HuH-7.5 (cell line): ENCODE measurements at regions not wholly inside any gene's neighbourhood (a gene's known extent, or its start where the extent isn't known, plus 50 kb on each side); places are given as distances from the start of the nearest gene placed in this dataset.
A peak's percentile ranks its signal among the peaks of the same experiment; 100 is the strongest.

Experiments used
- DNase-seq: peaks from one replicate; pipeline ENCODE4 v3.0.0; 2011; ENCODE audit warnings: low spot score

DNA sequence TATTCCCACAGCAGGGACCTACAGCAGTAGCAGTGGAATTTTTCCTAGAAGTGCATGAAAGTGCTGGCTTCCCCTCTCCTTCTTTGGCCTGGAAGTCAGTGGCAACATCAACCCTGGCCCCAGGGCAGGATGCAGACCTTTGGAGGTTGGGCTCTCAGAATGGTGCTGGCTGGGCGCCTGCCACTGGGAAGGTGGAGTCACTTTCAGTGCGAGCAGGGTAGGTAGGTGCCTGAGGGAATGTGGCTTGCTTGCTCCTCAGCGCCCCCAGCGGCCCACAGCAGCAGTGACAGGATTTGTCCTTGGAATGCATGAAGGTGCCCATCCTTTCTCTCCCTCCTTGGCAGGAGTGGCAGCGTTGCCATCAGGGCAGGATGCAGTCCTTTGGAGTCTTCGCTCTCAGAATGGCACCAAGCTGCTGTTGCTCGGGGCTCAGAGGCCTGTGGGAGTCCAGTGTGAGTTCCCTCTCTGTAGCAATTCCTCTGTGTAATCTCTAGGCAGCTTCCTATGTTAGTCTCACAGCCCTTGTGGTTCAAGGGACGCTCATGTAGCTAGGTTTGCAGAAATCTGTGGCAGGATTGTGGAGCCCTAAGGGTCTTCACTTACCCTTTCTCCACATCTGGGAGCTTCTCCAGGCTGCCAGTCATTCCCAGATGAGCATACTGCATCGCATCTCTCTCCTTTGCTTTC, 354.4 kb upstream of the DACH1 start:
- peak; percentile 5 for DNase-seq

DNA sequence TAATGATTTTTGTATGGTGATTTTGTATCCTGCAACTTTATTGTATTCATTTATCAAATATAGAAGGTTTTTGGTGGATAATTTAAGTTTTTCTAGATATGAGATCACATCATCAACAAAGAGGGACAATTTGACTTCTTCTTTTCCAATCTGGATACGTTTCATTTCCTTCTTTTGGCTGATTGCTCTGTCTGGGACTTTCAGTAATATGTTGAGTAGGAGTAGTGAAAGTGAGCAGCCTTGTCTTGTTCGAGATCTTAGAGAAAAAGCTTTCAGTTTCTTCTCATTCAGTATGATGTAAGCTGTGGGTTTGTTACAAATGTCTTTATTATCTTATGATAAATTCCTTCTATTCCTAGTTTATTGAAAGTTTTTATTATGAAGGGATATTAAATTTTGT, 352.0 kb upstream of the DACH1 start:
- no peak for DNase-seq

DNA sequence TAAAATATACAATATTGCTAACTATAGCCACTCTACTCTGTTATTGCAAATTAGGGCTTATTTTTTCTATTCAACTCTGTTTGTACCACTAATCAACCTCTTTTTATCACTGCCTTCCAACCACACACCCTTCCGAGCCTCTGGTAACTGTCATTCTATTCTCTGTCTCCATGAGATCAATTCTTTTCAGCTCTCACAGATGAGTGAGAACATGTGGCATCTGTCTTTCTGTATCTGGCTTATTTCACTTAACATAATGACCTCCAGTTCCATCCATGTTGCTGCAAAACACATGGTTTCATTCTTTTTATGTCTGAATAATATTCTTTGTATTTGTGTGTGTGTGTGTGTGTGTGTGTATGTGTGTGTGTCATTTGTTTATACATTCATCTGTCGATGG, 350.1 kb upstream of the DACH1 start:
- no peak for DNase-seq

DNA sequence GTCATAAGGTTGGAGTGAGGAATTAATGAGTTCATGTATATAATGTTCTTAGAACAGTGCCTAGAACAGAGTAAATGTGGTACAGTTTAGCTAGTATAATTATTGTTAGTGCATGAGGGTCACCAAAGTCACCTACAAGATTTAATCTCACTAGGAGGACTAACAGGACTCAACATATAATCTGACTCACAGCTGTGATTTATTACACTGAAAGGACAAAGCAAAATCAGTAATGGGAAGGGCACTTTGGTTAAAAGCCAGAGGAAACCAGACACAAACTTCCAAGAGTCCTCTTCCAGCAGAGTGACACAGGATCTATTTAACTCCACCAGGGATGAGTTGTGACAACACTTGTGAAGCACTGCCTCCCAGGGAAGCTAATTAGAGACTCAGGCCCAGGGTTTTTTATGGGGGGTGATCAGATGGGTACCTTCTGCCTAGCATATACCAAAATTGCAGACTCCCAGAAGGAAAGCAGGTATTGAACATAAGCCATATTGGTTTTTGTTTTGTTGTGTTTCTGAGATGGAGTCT, 341.2 kb upstream of the DACH1 start:
- no peak for DNase-seq

DNA sequence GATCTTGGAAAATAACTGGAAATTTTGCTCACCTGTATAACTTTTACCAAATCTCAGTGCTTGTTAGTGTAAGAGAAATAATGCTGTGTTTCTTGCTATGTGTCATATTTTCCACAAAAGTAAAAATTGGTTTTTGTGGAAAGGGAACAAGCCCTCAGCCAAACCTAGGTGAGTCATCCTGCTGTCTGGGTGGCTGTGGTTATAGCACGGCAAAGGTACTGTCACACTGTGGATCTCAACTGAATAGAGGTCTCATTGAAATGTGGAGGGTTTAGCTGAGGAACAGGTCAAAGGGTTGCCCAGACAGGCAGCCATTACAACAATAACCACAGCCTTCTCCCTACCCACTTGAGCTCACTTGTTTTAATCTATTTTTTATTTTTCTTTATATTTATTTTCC, 338.8 kb upstream of the DACH1 start:
- DNase-seq = no peak

DNA sequence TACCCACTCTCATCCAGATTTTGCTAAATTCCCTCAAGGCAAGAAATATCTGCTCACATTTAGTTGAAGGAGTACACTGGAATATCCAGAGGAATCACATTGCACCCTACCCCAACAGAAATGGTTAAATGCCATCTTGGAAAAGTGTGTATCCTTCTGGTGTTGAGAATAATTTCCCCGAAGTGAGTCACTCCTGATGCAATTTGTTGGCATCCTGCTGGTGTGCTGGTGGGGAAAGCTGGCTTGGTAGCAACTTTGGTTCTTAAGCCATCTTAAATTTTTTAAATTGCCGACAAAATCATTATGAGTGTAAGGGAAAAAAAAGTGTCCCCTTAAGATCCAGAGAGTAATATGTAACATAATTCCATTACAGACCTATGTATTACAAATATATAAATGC, 337.3 kb upstream of the DACH1 start:
- DNase-seq = no peak

DNA sequence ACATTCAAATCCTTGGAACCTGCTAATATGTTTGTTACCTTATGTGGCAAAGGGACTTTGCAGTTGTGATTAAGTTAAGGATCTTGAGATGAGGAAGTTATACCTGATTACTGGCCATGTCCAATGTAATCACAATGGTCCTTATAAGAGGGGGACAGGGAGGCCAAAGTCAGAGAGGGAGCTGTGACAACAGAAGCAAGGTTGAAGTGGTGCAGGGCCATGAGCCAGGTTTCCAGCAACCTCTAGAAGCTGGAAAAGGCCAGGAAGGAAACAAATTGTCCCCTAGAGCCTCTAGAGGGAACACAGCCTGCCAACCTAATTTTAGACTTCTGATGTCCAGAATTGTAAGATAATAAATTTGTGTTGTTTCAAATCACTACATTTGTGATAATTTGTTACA, 334.7 kb upstream of the DACH1 start:
- no peak for DNase-seq

DNA sequence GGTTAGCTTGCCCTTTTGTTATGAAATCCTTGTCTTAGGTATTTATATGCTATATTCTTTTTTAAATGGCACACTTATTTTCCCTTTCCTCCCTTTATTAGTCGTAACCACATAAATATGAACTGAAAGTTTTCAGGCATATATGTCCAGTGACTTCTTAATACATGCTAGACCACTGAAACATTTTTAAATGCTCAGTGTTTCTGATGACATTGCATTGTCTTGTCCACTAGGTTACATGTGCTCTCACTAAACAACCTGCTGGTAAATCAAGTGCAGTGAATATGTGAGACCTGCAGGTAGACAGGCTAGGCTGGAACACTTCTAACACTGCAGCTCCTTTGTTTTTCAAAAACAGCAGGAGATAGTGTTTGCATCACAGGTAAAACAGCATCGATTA, 332.6 kb upstream of the DACH1 start:
- no peak for DNase-seq

DNA sequence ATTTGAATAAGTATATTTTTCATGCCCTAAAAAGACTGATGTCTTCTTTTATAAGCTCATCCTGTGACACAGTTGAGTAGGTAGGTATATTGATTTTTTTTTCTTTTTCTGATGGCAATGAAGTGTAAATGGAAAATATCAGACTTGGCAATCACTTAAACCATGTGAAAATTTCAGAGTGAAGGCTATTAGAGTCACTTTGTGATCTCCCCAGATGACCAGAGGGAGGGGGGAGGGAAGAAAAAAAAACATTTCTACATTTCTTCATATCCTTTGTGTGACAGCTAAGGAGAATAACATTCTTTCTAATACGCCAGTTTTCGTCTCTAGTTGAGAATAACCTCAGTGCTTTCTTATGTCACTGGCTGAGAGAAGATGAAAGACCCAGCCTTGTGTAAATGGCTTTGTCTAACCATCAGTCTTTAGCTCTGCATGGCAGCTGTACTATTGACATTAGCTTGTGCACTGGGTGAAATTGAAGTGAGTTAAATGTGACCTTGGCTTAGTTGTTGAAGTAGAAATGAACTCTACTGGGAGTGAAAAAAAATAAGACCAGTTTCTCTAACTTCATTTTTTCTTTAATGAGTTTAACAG, 332.1 kb upstream of the DACH1 start:
- DNase-seq = no peak

DNA sequence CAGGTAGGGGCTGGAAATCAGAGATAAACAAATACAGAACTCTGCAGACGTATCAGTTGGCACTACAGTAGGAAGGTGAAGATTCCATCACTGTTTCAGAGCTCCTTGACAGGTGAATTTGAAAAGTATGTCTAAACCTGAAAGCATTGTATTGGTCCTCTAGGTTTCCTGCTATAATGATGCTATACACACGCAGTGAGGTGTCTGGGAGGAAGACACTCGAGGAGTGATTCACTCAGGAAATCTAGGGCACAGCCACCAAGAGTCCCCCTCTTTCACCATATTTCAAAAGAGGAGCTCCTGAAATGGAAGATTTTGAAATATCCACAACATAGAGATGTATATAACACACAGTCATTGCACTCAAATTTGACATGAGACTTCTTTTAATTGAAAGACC, 331.0 kb upstream of the DACH1 start:
- DNase-seq = no peak

DNA sequence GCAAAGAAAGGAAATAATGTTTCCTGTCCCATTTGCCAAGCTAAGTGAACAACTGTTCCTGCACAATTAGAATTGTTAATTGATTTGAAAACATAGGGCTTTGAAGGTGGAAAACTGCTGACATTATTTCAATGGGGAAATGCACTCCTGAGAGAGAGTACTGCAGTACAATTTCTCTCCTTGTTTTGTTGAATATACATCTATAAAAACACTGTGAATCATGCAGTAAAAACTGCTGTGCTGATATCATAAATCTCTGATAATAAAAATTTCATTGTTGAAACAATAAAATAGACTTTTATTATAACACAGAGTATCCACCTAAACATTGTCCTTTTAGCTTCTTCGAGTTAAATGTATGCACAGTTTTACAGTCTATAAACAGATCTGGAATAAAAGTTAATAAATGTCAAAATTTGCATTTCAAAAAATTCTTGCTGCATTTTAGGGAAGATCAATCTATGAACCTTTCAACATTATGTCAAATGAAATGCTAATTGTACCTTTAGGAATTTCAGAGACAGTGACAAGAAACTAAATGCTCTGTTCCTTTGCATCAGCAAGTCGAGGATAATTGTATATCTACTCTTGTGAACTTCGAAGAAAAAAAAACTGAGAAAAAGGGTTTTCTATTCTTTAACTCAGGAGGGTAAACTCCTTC, 328.2 kb upstream of the DACH1 start:
- no peak for DNase-seq

DNA sequence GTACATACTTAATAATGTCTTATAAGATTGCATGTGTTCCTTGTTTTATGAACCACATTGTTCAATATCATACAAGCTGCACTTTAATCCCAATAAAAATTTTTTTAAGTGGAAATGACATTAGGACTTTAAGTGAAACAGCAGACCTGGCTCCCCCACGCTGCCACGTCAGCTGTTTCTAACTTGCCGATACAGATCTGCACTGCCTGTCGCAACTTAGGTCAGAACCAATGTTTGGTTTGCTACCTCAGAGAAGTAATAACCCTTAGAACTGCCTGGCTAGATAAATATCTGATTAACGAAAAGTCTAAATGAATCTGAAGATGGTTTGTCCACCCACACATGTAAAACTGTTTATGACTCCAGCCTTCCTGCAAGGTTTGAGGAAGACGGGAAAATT, 327.5 kb upstream of the DACH1 start:
- DNase-seq = no peak

DNA sequence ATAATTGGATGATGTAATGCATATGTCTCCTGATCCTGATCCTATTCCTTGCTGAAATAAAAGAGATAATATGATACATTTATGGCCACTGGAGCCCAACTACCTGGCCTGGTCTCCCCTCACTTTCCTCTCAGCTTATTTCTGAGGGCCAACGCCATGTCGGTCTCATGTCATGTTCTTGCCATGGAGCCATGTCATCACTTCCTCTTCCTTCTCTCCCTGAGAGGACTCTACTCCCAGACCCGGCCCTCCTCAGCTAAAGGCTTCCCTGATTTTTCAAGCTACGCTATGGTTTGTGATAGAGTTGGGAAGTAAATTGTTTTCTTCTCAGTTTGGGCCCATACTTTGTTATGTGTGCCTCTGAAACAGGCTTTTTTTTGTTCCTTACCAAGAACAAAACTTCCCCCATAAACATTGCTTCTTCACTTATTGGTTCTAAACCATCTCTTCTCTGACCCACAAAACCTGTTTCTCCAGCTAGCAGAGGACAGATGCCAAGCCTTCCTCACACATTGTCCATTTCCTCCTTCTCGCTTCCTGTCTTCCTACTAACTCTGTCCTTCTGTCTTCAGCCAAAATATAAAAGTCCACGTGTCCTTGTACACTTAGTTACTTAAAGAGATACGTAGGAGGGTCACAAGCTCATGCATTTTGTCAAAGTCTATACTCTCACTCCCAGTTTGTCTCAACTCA, 319.9 kb upstream of the DACH1 start:
- DNase-seq = no peak

DNA sequence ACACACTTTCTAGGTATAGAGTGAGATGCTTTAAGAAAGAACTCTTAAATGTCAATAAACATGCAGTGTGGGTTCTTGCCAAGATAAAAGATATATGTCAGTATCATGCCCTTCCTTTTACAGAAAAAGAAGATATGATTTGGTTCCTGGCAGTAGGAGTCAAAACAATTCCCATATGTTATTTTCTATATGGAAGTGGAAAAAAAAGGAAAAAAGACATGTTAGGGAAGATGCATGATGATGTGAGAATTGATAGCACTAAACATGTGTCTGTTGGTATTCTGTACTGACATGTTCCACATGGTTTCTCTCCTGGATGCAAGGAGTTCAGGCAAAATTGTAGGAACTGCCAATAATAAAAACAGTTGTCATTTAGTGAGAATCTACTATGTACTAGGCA, 318.8 kb upstream of the DACH1 start:
- DNase-seq = no peak

DNA sequence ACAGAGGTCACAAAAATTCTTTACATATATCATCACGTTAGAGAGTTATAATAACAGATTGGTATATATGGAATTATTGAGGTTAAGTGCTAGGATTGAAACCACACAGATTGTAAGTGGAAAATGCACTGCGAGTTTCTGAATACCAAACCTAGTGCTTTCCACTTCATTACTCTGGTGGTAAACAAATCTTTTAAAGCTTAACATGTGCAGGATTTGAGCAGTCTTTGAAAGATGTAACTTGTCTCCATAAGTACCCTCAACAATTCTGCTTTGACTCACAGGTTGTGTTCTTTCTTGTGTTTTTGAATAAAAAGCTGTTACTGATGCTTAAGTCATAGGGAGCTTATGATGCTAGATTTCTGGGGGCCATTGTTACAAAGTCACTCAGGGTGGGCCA, 314.7 kb upstream of the DACH1 start:
- DNase-seq = no peak

DNA sequence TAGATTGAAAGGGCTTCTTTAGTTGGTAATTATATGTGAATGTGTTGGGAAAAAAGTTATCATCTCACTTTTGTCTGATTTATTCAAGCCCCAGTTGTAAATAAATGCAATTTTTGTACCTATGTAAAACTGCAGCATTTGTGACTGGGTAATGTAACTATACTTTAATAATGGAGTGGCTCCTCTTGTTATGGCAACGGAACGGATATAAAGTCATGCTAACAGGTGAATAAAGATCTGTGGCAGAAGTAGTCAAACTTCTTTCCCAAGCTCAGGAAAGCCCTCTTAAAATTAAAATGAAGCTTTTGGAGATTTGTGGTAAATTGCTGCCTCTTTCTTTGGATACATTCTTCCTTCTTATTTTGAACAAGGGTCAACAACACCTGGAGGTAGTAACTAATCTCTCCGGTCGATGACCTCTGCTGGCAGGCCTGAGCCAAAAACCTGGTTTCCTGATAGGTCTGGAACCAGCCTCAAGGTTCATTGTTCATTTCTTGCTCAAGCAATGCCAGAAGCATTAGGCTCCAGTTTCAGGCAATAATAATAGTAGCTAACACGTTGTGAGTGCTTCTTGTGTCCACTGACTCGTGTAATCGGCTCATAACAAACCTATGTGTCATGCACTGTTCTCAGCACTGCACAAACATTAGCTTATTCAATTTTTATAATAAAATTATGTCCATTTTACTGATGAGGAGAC, 313.4 kb upstream of the DACH1 start:
- DNase-seq = no peak

DNA sequence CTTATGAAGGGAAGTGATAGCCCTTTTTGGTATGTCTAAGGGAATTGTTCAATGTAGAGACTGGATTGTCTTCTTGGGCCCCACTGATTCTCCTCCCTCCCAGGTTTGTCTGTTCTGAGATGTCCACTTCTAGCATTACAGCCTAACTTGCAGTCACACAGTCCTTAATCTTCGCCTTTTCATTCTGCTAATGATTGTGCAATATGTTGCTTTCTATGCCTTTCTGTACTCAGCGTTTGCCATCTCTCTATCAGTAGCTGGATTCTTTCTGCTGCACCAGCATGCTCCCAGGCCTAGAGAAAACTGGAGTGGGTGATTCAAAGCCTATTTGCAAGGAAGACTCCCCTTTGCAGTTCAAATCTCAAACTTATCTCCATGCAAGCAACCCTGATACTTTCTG, 307.5 kb upstream of the DACH1 start:
- DNase-seq = peak; percentile 9

DNA sequence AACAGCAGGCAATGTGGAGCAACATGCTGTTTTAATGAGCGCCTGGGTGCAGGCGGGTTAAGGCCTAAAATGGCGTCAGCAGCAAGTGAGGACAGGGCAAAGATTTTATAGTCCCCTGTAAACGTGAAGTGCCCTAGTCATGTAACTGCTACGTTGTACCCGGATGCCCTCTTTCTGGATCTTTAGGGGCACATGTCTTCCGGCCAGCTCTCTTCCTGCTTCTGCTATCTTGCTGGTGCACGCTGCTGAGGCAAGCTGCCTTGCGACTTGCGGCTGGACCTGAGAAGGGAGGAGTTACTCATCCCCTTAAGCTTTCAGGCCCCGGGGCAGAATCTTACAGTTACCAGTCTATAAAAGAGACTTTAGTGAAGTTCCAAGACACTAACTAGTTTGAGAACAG, 303.6 kb upstream of the DACH1 start:
- no peak for DNase-seq

DNA sequence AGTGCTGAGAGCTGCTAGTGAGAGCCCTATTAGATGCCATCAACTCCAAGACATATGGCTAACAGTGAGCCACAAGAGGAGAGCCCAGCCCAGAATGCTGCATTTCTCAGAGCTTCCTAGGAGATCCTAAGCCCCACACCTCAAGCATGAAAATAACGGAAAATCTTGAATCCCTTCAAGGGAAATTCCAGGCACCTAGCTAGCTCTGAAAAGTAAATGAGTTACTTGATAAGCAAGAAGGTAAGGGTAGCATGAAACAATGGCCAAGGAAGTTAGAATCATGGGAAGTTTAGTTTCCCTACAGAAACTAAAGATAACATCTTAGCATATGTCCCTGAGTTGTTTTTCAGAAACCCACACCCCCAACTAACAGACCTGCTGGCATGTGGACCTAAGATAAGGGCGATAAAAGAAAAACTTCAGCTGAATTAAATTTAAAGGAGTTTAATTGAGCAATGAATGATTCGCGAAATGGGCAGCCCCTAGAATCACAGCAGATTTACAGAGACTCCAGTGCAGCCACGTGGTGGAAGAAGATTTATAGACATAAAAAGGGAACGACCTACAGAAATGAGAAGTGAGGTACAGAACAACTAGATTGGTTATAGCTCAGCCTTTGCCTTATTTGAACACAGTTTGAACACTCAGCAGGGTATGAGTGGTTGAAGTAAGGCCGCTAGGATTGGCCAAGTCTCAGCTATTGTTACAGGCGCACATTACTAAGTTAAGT, 301.3 kb upstream of the DACH1 start:
- DNase-seq = no peak

DNA sequence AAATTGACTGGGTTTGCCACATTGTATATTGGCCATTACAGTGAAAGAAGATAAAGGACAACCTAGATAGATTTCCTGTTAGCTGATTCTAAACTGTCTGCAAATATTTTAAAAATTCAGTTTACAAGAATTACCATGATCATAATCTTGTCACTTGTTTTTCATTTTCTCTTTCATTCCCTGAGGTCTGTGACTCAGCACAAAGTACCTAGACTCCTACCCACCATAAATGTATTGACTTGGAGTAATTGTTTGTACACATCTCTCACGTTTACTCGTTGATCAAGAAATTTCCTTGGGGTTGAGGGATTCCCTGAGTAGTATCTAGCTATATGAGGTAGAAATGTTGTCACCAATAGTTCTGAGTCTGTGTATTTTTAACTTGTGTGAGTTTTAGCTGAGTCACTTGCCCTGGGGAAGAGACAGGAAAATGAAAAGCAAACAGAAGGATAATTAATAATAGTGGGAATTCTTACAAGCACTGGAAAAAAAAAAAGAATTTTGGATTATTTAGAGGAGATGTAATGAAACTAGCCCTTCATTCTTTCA, 299.2 kb upstream of the DACH1 start:
- no peak for DNase-seq

DNA sequence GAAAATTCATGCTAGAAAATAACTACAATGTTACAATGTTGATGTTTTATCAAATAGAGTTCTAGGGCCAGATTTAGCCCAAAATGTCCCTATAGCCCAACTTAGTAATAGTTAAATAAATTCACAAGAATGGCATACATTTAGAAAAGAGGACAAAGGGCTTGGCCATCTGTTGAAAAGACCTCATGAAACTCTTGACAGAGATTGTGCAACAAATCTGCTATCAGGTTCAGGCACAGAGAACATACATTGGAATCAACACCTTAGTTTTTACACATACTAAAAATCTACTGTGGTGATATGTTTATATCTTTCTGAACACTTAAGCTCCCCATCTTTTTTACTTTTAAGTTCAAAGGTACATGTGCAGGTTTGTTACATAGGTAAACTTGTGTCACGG, 298.3 kb upstream of the DACH1 start:
- DNase-seq = no peak
